Fibroblast of lung (primary cell): ENCODE measurements at regions not wholly inside any gene's neighbourhood (a gene's known extent, or its start where the extent isn't known, plus 50 kb on each side); places are given as distances from the start of the nearest gene placed in this dataset.

Experiments used
- DNase-seq, 2 donors: peaks; one replicate each; pipeline versions ENCODE4 v3.0.0 to v3.0.0-alpha.2; 2010; ENCODE audit warnings: low read depth in 2 of 2
- H2AFZ ChIP-seq: 2 replicates; pipeline ENCODE4 v1.5.1; 2012; ENCODE audit warnings: low read length, control low read depth, inconsistent platforms
- H3K27ac ChIP-seq: 2 replicates; pipeline ENCODE4 v1.5.1; 2011; ENCODE audit warnings: low read length, control low read depth; ENCODE audit not compliant: insufficient read depth
- H3K27me3 ChIP-seq: 2 replicates; pipeline ENCODE4 v1.5.1; 2011; ENCODE audit warnings: mild to moderate bottlenecking, low read length; ENCODE audit not compliant: control insufficient read depth, insufficient read depth
- H3K36me3 ChIP-seq: 2 replicates; pipeline ENCODE4 v1.5.1; 2011; ENCODE audit warnings: low read length; ENCODE audit not compliant: control insufficient read depth, insufficient read depth
- H3K4me1 ChIP-seq: 2 replicates; pipeline ENCODE4 v1.5.1; 2011; ENCODE audit warnings: low read length; ENCODE audit not compliant: control insufficient read depth, insufficient read depth; ENCODE audit errors: extremely low read depth
- H3K4me2 ChIP-seq: 2 replicates; pipeline ENCODE4 v1.5.1; 2011; ENCODE audit warnings: low read length, control low read depth; ENCODE audit not compliant: insufficient read depth; ENCODE audit errors: extremely low read depth
- H3K4me3 ChIP-seq, 4 experiments: fragments of 200-600 bp in 1 of 4; sonication (generic) in 1 of 4; replicated peaks in 1 of 4; 2 replicates each; pipeline ENCODE4 v1.5.1; 2011 to 2016; ENCODE audit warnings: low read length in 4 of 4, low read depth in 3 of 4, mild to moderate bottlenecking in 3 of 4, control low read depth in 2 of 4, inconsistent platforms in 1 of 4, mixed read lengths in 1 of 4; ENCODE audit not compliant: insufficient read depth in 1 of 4; ENCODE audit errors: control extremely low read depth in 1 of 4
- H3K79me2 ChIP-seq: 2 replicates; pipeline ENCODE4 v1.5.1; 2012; ENCODE audit warnings: mild to moderate bottlenecking, low read length, inconsistent platforms; ENCODE audit not compliant: control insufficient read depth, insufficient read depth
- H3K9ac ChIP-seq: 2 replicates; pipeline ENCODE4 v1.5.1; 2011; ENCODE audit warnings: mild to moderate bottlenecking, low read length, control low read depth; ENCODE audit not compliant: insufficient read depth
- H3K9me3 ChIP-seq: 2 replicates; pipeline ENCODE4 v1.5.1; 2012; ENCODE audit warnings: low read depth, low read length; ENCODE audit not compliant: control insufficient read depth, insufficient read depth
- H4K20me1 ChIP-seq: 2 replicates; pipeline ENCODE4 v1.5.1; 2011; ENCODE audit warnings: low read length; ENCODE audit not compliant: control insufficient read depth, insufficient read depth; ENCODE audit errors: extremely low read depth
- EZH2 ChIP-seq: IDR thresholded peaks from 2 replicates; pipeline ENCODE4 v1.5.1; 2012; ENCODE audit warnings: low read length, control low read depth, mild to moderate bottlenecking; ENCODE audit errors: missing control alignments
- TF ChIP-seq, protein P1 (sequence below), 2 donors: IDR thresholded peaks in 1 of 2; conservative IDR thresholded peaks in 1 of 2; 1 replicate in 1 of 2; 2 replicates in 1 of 2; pipeline ENCODE4 v1.5.1; 2011 to 2012; ENCODE audit warnings: low read length in 2 of 2, control low read depth in 1 of 2, inconsistent platforms in 1 of 2, low read depth in 1 of 2, mild to moderate bottlenecking in 1 of 2

DNA sequence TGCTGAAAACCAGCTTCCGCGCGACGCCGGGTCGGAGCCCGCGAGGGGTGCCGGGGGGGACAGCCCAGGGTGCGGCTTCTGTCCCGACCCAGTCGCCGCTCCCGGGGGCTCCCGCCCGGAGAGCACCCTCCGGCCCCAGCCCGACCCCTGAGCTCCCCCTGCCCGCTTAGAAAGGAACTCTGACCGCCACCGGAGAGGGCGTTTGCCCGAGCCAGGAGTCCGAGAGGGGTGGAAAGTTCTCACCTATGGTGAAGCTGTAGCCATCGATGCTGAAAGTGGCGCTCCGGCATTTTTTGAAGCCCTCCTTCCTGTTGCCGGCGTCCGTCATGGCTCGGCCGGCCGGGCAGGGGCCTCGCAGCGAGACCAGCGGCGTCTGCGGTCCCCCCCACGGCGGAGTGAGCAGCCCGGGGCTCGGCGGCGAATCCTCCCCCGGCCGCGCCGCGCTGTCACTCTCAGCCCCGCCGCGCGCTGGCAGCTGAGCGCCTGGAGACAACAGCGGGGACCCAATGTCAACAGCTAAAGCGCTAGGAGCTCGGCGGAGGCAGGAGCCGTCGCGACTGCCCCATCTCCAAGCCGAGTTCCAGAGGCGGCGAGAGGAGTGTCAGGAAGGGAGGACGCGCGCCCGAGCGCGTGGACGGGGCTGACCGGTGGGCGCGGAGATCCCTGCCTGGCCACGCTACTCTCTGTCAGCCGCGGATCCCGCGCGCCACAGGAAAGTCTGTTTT is 191.6 kb downstream of the LSM5 start:
- Histone ChIP-seq H3K27ac (no peak overlapping the region), H3K79me2 (no peaks in the 10 kb centered on the region), H3K4me3 (peak overlapping the region in 3 of 4 experiments; percentile 10 to 38 (median 19)), H3K4me2 (peak overlapping the region; percentile 54), H3K9ac (no peak overlapping the region), H4K20me1 (no peaks in the 10 kb centered on the region), H3K27me3 (peaks cover 17% of the 10 kb centered on the region), H3K36me3 (no peaks in the 10 kb centered on the region), H2AFZ (no peak overlapping the region), H3K4me1 (peaks cover 2% of the 10 kb centered on the region), H3K9me3 (no peaks in the 10 kb centered on the region)
- TF ChIP-seq, protein P1, sequence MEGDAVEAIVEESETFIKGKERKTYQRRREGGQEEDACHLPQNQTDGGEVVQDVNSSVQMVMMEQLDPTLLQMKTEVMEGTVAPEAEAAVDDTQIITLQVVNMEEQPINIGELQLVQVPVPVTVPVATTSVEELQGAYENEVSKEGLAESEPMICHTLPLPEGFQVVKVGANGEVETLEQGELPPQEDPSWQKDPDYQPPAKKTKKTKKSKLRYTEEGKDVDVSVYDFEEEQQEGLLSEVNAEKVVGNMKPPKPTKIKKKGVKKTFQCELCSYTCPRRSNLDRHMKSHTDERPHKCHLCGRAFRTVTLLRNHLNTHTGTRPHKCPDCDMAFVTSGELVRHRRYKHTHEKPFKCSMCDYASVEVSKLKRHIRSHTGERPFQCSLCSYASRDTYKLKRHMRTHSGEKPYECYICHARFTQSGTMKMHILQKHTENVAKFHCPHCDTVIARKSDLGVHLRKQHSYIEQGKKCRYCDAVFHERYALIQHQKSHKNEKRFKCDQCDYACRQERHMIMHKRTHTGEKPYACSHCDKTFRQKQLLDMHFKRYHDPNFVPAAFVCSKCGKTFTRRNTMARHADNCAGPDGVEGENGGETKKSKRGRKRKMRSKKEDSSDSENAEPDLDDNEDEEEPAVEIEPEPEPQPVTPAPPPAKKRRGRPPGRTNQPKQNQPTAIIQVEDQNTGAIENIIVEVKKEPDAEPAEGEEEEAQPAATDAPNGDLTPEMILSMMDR (conservative IDR thresholded peaks at IDR 0.05 in 1 of 2, IDR thresholded peaks at IDR 0.05 in 1 of 2; ENCODE audit: low read depth in 1 of 2, low read length in 2 of 2) = no peak
- peak; percentile 81 for TF ChIP-seq EZH2
- DNase-seq = no peak

DNA sequence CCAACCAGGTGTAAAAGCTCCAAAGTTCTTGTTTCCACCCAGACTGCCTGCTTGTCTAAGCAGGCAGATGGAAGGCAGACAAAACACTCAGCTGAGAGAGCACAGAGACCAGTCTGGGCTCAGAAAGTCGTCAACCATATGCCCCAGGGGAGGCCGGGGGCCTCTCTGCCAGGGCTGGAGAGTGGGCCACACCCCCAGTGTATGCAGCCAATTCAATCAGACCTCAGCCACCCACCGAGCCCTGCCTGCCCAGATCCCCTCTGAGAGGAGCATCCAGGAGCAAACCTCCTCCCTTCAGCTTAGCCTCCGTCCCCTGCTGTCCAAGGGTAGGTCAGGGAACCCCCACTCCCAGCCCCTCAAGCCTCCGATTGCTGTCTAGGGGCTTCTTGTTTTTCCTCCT is 196.3 kb downstream of the LSM5 start:
- Histone ChIP-seq H3K4me3 (no peak overlapping the region), H3K27me3 (peaks cover 8% of the 10 kb centered on the region), H3K4me1 (no peaks in the 10 kb centered on the region), H3K36me3 (no peaks in the 10 kb centered on the region), H4K20me1 (no peaks in the 10 kb centered on the region), H3K4me2 (no peak overlapping the region), H3K9ac (no peak overlapping the region), H3K79me2 (no peaks in the 10 kb centered on the region), H2AFZ (no peak overlapping the region), H3K9me3 (no peaks in the 10 kb centered on the region), H3K27ac (no peak overlapping the region)
- no peak for TF ChIP-seq EZH2
- TF ChIP-seq, protein P1 (conservative IDR thresholded peaks at IDR 0.05 in 1 of 2, IDR thresholded peaks at IDR 0.05 in 1 of 2; ENCODE audit: low read depth in 1 of 2, low read length in 2 of 2) = no peak
- no peak for DNase-seq

DNA sequence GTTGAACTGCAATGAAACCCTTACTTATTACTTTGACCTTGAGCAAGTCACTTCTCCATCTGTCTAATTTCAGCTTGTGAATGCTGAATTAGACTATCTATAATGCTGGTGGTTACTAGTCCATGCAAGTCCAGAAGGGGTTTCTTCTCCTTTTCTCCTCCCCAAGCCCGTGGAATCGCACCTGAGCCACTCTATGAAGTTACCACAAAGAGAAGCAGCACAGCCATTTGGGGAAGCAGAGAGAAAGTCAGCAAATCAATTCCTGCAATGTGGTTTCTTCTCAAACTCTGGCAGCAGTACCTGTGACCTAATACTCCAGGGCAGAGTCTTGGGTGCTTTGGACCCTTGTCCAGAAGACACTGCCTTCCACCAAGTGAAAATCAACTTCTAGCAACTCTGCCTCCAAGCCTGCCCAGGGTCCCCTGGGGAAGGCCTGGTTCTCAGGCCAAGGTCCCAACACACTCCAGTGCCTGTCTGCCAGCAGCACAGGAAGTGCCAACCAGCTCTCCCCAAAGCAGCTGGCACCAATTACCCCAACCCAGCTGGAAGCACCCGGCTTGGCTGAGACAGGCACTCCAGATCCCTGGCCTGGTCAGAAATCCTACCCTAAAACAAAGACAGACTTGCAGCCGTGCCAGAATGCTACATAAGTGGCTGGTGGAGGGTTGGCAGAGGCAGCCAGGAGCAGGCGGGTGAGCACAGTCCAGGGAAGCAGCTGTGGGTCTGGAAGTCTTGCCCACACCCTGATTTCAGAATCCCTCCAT is 200.3 kb downstream of the LSM5 start:
- H2AFZ ChIP-seq = no peak overlapping the region
- TF ChIP-seq, protein P1 (conservative IDR thresholded peaks at IDR 0.05 in 1 of 2, IDR thresholded peaks at IDR 0.05 in 1 of 2; ENCODE audit: low read depth in 1 of 2, low read length in 2 of 2) = no peak
- TF ChIP-seq EZH2 = no peak
- H3K27ac ChIP-seq = no peak overlapping the region
- H3K9ac ChIP-seq = no peak overlapping the region
- H3K4me1 ChIP-seq = no peaks in the 10 kb centered on the region
- no peaks in the 10 kb centered on the region for H3K36me3 ChIP-seq
- no peaks in the 10 kb centered on the region for H3K27me3 ChIP-seq
- no peaks in the 10 kb centered on the region for H3K79me2 ChIP-seq
- H3K9me3 ChIP-seq = no peaks in the 10 kb centered on the region
- no peak overlapping the region for H3K4me2 ChIP-seq
- no peak overlapping the region for H3K4me3 ChIP-seq
- DNase-seq = no peak
- H4K20me1 ChIP-seq = no peaks in the 10 kb centered on the region
